ENCODE measurements at regions not wholly inside any gene's neighbourhood (a gene's known extent, or its start where the extent isn't known, plus 50 kb on each side); places are given as distances from the start of the nearest gene placed in this dataset.

- TF ChIP-seq, protein P1, sequence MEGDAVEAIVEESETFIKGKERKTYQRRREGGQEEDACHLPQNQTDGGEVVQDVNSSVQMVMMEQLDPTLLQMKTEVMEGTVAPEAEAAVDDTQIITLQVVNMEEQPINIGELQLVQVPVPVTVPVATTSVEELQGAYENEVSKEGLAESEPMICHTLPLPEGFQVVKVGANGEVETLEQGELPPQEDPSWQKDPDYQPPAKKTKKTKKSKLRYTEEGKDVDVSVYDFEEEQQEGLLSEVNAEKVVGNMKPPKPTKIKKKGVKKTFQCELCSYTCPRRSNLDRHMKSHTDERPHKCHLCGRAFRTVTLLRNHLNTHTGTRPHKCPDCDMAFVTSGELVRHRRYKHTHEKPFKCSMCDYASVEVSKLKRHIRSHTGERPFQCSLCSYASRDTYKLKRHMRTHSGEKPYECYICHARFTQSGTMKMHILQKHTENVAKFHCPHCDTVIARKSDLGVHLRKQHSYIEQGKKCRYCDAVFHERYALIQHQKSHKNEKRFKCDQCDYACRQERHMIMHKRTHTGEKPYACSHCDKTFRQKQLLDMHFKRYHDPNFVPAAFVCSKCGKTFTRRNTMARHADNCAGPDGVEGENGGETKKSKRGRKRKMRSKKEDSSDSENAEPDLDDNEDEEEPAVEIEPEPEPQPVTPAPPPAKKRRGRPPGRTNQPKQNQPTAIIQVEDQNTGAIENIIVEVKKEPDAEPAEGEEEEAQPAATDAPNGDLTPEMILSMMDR (IDR thresholded peaks at IDR 0.05; ENCODE audit: insufficient read depth, low read length), result no peak
- no peak overlapping the region for H3K4me3 ChIP-seq (ENCODE audit: low read depth, low read length)
- DNase-seq (ENCODE audit: low read depth), result no peak
Observed at GRCh38 chr15:87294854-87295253, 961.7 kb downstream of the NTRK3 start.

GRCh38 chr15:87293031-87293430 is 963.5 kb downstream of the NTRK3 start:
- no peak overlapping the region for H3K4me3 ChIP-seq (ENCODE audit: low read depth, low read length)
- DNase-seq (ENCODE audit: low read depth), result no peak
- TF ChIP-seq, protein P1 (IDR thresholded peaks at IDR 0.05; ENCODE audit: insufficient read depth, low read length), result no peak

- TF ChIP-seq, protein P1 (IDR thresholded peaks at IDR 0.05; ENCODE audit: insufficient read depth, low read length), result no peak
- peak; percentile 93 for DNase-seq (ENCODE audit: low read depth)
- H3K4me3 ChIP-seq (ENCODE audit: low read depth, low read length), result no peak overlapping the region
Observed at GRCh38 chr15:87287156-87287555, 969.4 kb downstream of the NTRK3 start.

DNA sequence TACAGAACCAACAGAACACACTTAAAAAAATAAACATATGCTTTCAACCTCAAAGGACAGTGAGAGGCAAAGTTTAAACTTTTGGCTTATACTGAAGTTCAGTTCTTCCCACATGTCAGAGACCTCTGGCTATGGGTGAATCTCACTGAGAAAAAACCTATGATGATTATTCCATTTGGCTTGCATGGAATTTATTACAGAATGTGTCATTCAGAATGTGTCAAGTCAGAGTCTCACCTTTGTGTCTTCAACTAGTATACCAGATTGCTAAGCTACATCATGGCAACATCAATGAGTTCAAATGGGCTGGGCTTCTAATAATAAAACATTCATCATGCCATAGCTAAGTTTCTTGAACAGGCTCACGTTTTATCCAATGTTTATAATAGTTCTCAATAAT is 987.0 kb downstream of the NTRK3 start:
- no peak for DNase-seq (ENCODE audit: low read depth)
- H3K4me3 ChIP-seq (ENCODE audit: low read depth, low read length), result no peak overlapping the region
- TF ChIP-seq, protein P1 (IDR thresholded peaks at IDR 0.05; ENCODE audit: insufficient read depth, low read length), result no peak

DNA sequence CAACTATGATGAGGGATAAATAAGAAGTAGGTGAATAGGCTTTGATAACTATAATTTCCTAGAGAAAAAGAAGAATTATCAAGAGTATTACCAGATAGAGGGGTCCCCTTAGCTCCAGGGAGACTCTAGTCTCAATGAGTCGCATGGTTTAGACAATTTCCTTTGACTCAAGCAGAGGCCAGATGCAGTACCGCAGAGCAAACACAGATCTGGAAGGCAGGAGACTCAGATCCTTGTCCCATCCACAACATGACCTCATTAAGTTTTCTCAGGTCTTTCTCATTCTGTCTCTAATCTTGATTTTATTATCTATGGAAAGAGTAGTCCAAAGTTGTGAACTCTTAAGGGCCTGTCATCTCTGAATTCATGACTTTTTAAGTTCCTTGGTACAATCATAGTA is 987.9 kb downstream of the NTRK3 start:
- TF ChIP-seq, protein P1 (IDR thresholded peaks at IDR 0.05; ENCODE audit: insufficient read depth, low read length), result no peak
- peak; percentile 39 for DNase-seq (ENCODE audit: low read depth)
- H3K4me3 ChIP-seq (ENCODE audit: low read depth, low read length), result no peak overlapping the region

DNA sequence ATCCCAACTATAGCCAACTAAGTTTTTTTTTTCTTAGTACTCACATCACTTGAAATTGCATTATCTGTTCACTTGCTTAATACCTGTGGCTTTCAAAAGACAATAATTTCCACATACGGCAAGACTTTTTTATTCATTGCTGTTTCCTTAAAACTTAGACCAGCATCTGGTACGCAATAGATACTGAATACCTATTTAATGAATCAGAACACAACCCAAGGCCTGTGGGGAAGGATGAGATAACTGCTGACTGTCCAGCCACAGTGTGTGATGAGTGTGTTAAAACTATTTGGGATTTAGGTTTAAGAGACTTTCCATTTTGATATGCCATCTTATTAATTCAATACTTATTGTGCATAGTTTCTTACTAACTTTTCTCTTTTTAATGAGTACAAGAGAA is 988.7 kb downstream of the NTRK3 start:
- no peak overlapping the region for H3K4me3 ChIP-seq (ENCODE audit: low read depth, low read length)
- peak; percentile 95 for DNase-seq (ENCODE audit: low read depth)
- TF ChIP-seq, protein P1 (IDR thresholded peaks at IDR 0.05; ENCODE audit: insufficient read depth, low read length), result no peak

- no peak for DNase-seq (ENCODE audit: low read depth)
- no peak overlapping the region for H3K4me3 ChIP-seq (ENCODE audit: low read depth, low read length)
- TF ChIP-seq, protein P1 (IDR thresholded peaks at IDR 0.05; ENCODE audit: insufficient read depth, low read length), result no peak
Observed at GRCh38 chr15:87263871-87264270, 992.7 kb downstream of the NTRK3 start.

Measured in fibroblast of the aortic adventitia (primary cell).